ENCODE measurements at regions not wholly inside any gene's neighbourhood (a gene's known extent, or its start where the extent isn't known, plus 50 kb on each side); places are given as distances from the start of the nearest gene placed in this dataset.
"Not testable (repeated sequence)": the region's sequence is repeated elsewhere in the genome, so short reads cannot be mapped to it uniquely, and the experiment has no call there.

GRCh38 chr5:105670596-105670995, 2000.1 kb downstream of the EFNA5 start:
- Mint-ChIP-seq H3K36me3 (no peaks in the 10 kb centered on the region), H3K4me1 (no peaks in the 10 kb centered on the region), H3K27me3 (no peaks in the 10 kb centered on the region), H3K9me3 (peaks cover 4% of the 10 kb centered on the region), H3K4me3 (no peak overlapping the region), H3K27ac (no peak overlapping the region)
- ATAC-seq (ENCODE audit: low read depth) = no peak
- no peak for DNase-seq (ENCODE audit: low spot score in 2 of 2)

GRCh38 chr5:105663671-105664070, 2007.1 kb downstream of the EFNA5 start:
- no peak for DNase-seq (ENCODE audit: low spot score in 2 of 2)
- no peak overlapping the region for H3K4me3 Mint-ChIP-seq
- no peaks in the 10 kb centered on the region for H3K36me3 Mint-ChIP-seq
- H3K9me3 Mint-ChIP-seq = peaks cover 9% of the 10 kb centered on the region
- no peak overlapping the region for H3K27ac Mint-ChIP-seq
- ATAC-seq (ENCODE audit: low read depth) = no peak
- H3K27me3 Mint-ChIP-seq = no peaks in the 10 kb centered on the region
- no peaks in the 10 kb centered on the region for H3K4me1 Mint-ChIP-seq

GRCh38 chr5:105659396-105659795, 2011.3 kb downstream of the EFNA5 start:
- Mint-ChIP-seq H3K4me1 (no peaks in the 10 kb centered on the region), H3K27me3 (no peaks in the 10 kb centered on the region), H3K4me3 (no peak overlapping the region), H3K27ac (no peak overlapping the region), H3K9me3 (no peaks in the 10 kb centered on the region), H3K36me3 (no peaks in the 10 kb centered on the region)
- ATAC-seq (ENCODE audit: low read depth) (no peak), DNase-seq (ENCODE audit: low spot score in 2 of 2) (no peak)

- H3K9me3 Mint-ChIP-seq = peaks cover 2% of the 10 kb centered on the region
- DNase-seq (ENCODE audit: low spot score in 2 of 2) = no peak
- no peak overlapping the region for H3K4me3 Mint-ChIP-seq
- no peaks in the 10 kb centered on the region for H3K4me1 Mint-ChIP-seq
- no peaks in the 10 kb centered on the region for H3K36me3 Mint-ChIP-seq
- H3K27ac Mint-ChIP-seq = no peak overlapping the region
- no peak for ATAC-seq (ENCODE audit: low read depth)
- H3K27me3 Mint-ChIP-seq = no peaks in the 10 kb centered on the region
These were observed 2030.4 kb downstream of the EFNA5 start for GRCh38 chr5:105640328-105640727.

- Mint-ChIP-seq H3K27ac (no peak overlapping the region), H3K36me3 (no peaks in the 10 kb centered on the region), H3K9me3 (peaks cover 2% of the 10 kb centered on the region), H3K4me3 (no peak overlapping the region), H3K4me1 (no peaks in the 10 kb centered on the region), H3K27me3 (no peaks in the 10 kb centered on the region)
- ATAC-seq (ENCODE audit: low read depth) (no peak), DNase-seq (ENCODE audit: low spot score in 2 of 2) (no peak)
These were observed 2031.2 kb downstream of the EFNA5 start for GRCh38 chr5:105639511-105639910.

- Mint-ChIP-seq H3K36me3 (no peaks in the 10 kb centered on the region), H3K4me1 (no peaks in the 10 kb centered on the region), H3K27me3 (no peaks in the 10 kb centered on the region), H3K4me3 (no peak overlapping the region), H3K9me3 (peaks cover 2% of the 10 kb centered on the region), H3K27ac (no peak overlapping the region)
- ATAC-seq (ENCODE audit: low read depth) = no peak
- no peak for DNase-seq (ENCODE audit: low spot score in 2 of 2)
These were observed 2031.7 kb downstream of the EFNA5 start for GRCh38 chr5:105639068-105639467.

GRCh38 chr5:105638437-105638836, 2032.3 kb downstream of the EFNA5 start:
- Mint-ChIP-seq H3K27ac (no peak overlapping the region), H3K9me3 (peaks cover 2% of the 10 kb centered on the region), H3K27me3 (no peaks in the 10 kb centered on the region), H3K4me3 (no peak overlapping the region), H3K4me1 (no peaks in the 10 kb centered on the region), H3K36me3 (no peaks in the 10 kb centered on the region)
- DNase-seq (ENCODE audit: low spot score in 2 of 2) (no peak), ATAC-seq (ENCODE audit: low read depth) (no peak)

- Mint-ChIP-seq H3K9me3 (peaks cover 3% of the 10 kb centered on the region), H3K27ac (no peak overlapping the region), H3K27me3 (no peaks in the 10 kb centered on the region), H3K4me3 (no peak overlapping the region), H3K36me3 (no peaks in the 10 kb centered on the region), H3K4me1 (no peaks in the 10 kb centered on the region)
- no peak for DNase-seq (ENCODE audit: low spot score in 2 of 2)
- ATAC-seq (ENCODE audit: low read depth) = no peak
These were observed 2038.7 kb downstream of the EFNA5 start for GRCh38 chr5:105632043-105632442.

- ATAC-seq (ENCODE audit: low read depth) (no peak), DNase-seq (ENCODE audit: low spot score in 2 of 2) (no peak)
- no peak overlapping the region for H3K27ac Mint-ChIP-seq
- no peaks in the 10 kb centered on the region for H3K4me1 Mint-ChIP-seq
- peaks cover 2% of the 10 kb centered on the region for H3K9me3 Mint-ChIP-seq
- no peaks in the 10 kb centered on the region for H3K27me3 Mint-ChIP-seq
- no peaks in the 10 kb centered on the region for H3K36me3 Mint-ChIP-seq
- no peak overlapping the region for H3K4me3 Mint-ChIP-seq
These were observed 2039.9 kb downstream of the EFNA5 start for GRCh38 chr5:105630803-105631202.

- no peaks in the 10 kb centered on the region for H3K27me3 Mint-ChIP-seq
- no peaks in the 10 kb centered on the region for H3K4me1 Mint-ChIP-seq
- H3K4me3 Mint-ChIP-seq = no peak overlapping the region
- H3K9me3 Mint-ChIP-seq = peaks cover 1% of the 10 kb centered on the region
- no peak for ATAC-seq (ENCODE audit: low read depth)
- H3K27ac Mint-ChIP-seq = no peak overlapping the region
- H3K36me3 Mint-ChIP-seq = no peaks in the 10 kb centered on the region
- no peak for DNase-seq (ENCODE audit: low spot score in 2 of 2)
These were observed 2051.0 kb downstream of the EFNA5 start for GRCh38 chr5:105619725-105620124.

- Mint-ChIP-seq H3K27me3 (no peaks in the 10 kb centered on the region), H3K27ac (no peak overlapping the region), H3K4me3 (no peak overlapping the region), H3K36me3 (no peaks in the 10 kb centered on the region), H3K4me1 (no peaks in the 10 kb centered on the region), H3K9me3 (peaks cover 1% of the 10 kb centered on the region)
- no peak for ATAC-seq (ENCODE audit: low read depth)
- DNase-seq (ENCODE audit: low spot score in 2 of 2) = no peak
These were observed 2053.1 kb downstream of the EFNA5 start for GRCh38 chr5:105617436-105618215.

GRCh38 chr5:105616599-105616998, 2054.0 kb upstream of the NUDT12 start:
- Mint-ChIP-seq H3K4me1 (no peaks in the 10 kb centered on the region), H3K27me3 (no peaks in the 10 kb centered on the region), H3K4me3 (no peak overlapping the region), H3K27ac (no peak overlapping the region), H3K36me3 (no peaks in the 10 kb centered on the region), H3K9me3 (peaks cover 1% of the 10 kb centered on the region)
- no peak for DNase-seq (ENCODE audit: low spot score in 2 of 2)
- no peak for ATAC-seq (ENCODE audit: low read depth)

- ATAC-seq (ENCODE audit: low read depth); H3K27ac Mint-ChIP-seq; H3K4me3 Mint-ChIP-seq; H3K27me3 Mint-ChIP-seq; H3K4me1 Mint-ChIP-seq; DNase-seq (ENCODE audit: low spot score in 2 of 2); H3K36me3 Mint-ChIP-seq: not testable (repeated sequence)
- H3K9me3 Mint-ChIP-seq = peaks cover 20% of the 10 kb centered on the region
These were observed 2039.8 kb upstream of the NUDT12 start for GRCh38 chr5:105602406-105602805.

GRCh38 chr5:105593011-105593760, 2030.6 kb upstream of the NUDT12 start:
- Mint-ChIP-seq H3K27ac (no peak overlapping the region), H3K9me3 (peaks cover under 1% of the 10 kb centered on the region), H3K4me3 (no peak overlapping the region), H3K4me1 (no peaks in the 10 kb centered on the region), H3K36me3 (no peaks in the 10 kb centered on the region), H3K27me3 (no peaks in the 10 kb centered on the region)
- DNase-seq (ENCODE audit: low spot score in 2 of 2) = no peak
- no peak for ATAC-seq (ENCODE audit: low read depth)
